ENCODE measurements at regions not wholly inside any gene's neighbourhood (a gene's known extent, or its start where the extent isn't known, plus 50 kb on each side); places are given as distances from the start of the nearest gene placed in this dataset.

- DNase-seq = no peak
Observed at GRCh38 chr13:99055735-99056134, 77.9 kb upstream of the DOCK9 start.

GRCh38 chr13:99056381-99057014, 78.6 kb upstream of the DOCK9 start:
- DNase-seq = no peak

- no peak for DNase-seq
Observed at GRCh38 chr13:99057310-99057975, 79.6 kb upstream of the DOCK9 start.

- no peak for DNase-seq
Observed at GRCh38 chr13:99058527-99059495, 80.9 kb upstream of the DOCK9 start.

GRCh38 chr13:99059498-99060075, 81.7 kb upstream of the DOCK9 start:
- DNase-seq = no peak

- no peak for DNase-seq
Observed at GRCh38 chr13:99061411-99061810, 83.5 kb upstream of the DOCK9 start.

- no peak for DNase-seq
Observed at GRCh38 chr13:99062593-99062992, 84.7 kb upstream of the DOCK9 start.

GRCh38 chr13:99063178-99063577, 85.3 kb upstream of the DOCK9 start:
- DNase-seq = no peak

GRCh38 chr13:99063952-99064351, 86.1 kb upstream of the DOCK9 start:
- no peak for DNase-seq

GRCh38 chr13:99064624-99065234, 86.9 kb upstream of the DOCK9 start:
- DNase-seq = no peak

GRCh38 chr13:99065235-99066015, 87.6 kb upstream of the DOCK9 start:
- no peak for DNase-seq

- DNase-seq = peak in 1 of 2 donors; percentile 59
Observed at GRCh38 chr13:99066219-99066618, 88.4 kb upstream of the DOCK9 start.

GRCh38 chr13:99067159-99067985, 89.5 kb upstream of the DOCK9 start:
- DNase-seq = no peak

GRCh38 chr13:99071211-99071610, 93.3 kb upstream of the DOCK9 start:
- no peak for DNase-seq

GRCh38 chr13:99071666-99072065, 93.8 kb upstream of the DOCK9 start:
- DNase-seq = no peak

GRCh38 chr13:99072356-99072755, 94.5 kb upstream of the DOCK9 start:
- DNase-seq = no peak

GRCh38 chr13:99072941-99073340, 95.1 kb upstream of the DOCK9 start:
- no peak for DNase-seq

- DNase-seq = no peak
Observed at GRCh38 chr13:99074693-99075092, 96.8 kb upstream of the DOCK9 start.

GRCh38 chr13:99075268-99076191, 97.7 kb upstream of the DOCK9 start:
- peak in 1 of 2 donors; percentile 78 for DNase-seq

Data from CD4-positive, alpha-beta T cell treated with Interleukin-4 for 1 hour (primary cell).